Hypothalamus (tissue), 51 donors: ENCODE measurements at regions not wholly inside any gene's neighbourhood (a gene's known extent, or its start where the extent isn't known, plus 50 kb on each side); places are given as distances from the start of the nearest gene placed in this dataset.

Experiments used
- DNase-seq, 51 donors: peaks; one replicate each; lab custom pipeline; 2025; lab: John Stamatoyannopoulos, UW

DNA sequence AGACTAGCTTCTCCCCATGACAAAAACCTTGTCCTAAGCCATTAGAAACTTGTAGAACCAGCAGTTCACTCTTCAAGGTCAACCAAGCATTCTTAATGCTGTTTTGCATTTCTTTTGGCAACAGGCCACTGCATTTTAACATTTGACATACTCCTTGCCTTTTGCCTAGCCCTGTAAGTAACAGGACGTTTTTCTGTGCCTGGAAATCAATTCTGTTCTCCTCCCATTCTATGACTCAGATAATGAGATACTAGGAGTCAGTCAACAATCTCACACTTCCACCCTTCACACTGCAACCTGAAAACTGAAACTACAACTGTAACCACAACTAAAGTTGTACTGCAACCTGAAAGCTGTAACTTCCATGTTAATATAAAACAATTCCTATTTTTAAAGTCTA, 268.7 kb downstream of the MZT1 start:
- DNase-seq = no peak

DNA sequence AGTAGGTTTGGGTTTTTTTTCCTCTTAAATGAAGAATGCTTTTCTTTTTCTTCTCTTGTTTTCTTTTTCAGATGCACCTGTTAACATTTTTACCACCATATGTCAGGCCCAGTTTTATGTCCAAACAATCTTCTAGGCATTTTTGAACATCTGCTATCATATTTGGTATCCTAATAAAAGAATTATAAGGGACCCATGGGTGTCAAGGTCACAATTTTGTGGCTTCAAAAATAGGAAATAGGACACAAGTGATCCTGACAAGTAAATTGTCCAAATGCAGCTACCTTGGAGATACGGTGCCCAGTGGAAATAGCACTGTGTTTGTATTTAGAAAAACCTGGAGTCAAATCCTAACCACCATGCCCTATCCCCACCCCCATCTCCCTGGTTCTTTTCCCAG, 270.3 kb downstream of the MZT1 start:
- DNase-seq = no peak

DNA sequence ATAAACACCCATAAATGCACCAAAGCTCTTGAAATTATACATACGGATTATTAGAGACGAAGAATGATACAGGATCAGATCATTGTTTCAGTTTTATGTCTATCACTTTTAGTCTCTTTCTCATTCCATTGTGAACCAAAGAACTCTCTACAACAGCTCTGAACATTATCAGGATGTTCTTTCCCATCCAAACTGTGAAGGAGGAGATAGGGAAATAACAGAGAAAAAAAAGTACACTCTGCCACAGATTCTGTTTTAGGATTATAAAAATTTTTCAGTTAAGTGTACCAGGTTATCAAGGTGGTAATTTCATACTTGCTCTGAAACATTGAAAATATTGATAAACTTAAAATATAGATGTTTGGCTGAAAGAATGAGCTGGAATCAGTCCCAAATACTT, 270.9 kb downstream of the MZT1 start:
- DNase-seq = no peak

DNA sequence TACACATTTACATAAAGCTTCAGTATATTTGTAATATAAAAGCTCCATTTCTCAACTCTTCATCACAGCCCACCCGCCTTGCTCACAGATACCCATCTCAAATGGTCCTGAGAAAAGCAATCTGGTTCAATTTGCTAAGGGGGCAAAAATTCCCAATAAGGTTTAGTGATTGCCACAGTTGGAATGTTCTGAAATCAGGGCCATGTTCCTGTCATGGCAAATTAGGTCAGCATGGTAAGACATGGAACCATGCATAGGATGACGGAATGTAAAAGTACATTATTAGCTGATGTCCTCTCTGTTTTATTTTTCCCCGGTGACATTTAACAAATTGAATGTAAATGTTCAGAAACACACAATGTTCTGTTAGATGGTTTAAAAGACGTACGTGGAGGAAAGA, 274.3 kb downstream of the MZT1 start:
- DNase-seq = no peak

DNA sequence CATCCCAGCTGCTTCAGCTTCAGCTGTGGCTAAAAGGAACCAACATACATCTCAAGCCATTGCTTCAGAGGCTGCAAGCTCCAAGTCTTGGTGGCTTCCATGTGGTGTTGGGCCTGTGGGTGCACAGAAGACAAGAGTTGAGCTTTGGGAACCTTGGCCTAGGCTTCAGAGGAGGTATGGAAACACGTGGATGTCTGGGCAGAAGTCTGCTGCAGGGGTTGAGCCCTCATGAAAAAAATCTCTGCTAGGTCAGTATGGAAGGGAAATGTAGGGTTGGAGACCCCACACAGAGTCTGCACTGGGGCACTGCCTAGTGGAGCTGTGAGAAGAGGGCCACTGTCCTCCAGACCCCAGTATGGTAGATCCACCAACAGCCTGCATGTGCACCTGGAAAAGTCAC, 279.3 kb downstream of the MZT1 start:
- DNase-seq = no peak

DNA sequence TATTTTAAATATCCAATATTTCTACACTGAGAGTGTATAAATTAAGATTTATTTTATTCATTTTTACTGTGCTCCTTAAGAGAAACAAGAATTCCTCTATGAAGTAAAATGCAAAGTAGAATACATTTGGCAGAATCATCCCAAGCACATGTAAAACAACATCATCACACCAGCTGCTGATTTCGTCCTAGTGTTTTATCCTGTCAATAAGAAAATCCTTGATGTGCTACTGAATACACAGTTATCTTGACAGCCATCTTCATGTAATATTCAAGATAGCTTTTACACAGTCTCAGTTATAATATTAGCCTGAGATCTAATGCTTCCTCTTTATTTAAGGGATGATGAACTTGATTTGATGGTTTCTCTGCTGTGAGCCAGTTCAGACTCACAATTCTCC, 282.4 kb downstream of the MZT1 start:
- no peak for DNase-seq

DNA sequence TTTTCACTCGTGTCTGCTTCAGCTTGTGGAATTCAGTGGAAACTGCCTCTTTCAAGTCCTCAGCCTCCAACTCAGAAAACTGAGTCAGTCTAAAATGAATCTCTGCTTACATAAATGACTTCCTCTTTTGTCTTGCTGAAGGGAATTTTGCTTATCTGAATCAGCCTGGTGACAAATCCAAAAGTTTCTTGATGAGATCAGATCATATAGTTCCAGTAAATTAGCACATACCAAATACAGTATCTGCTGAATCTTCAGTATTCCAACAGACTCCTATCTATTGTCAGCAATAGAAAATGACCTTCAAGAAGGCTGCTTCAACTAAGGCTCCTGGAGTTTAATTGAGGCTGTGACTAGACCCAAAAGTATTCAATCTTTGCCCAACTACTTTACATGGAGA, 290.0 kb downstream of the MZT1 start:
- no peak for DNase-seq

DNA sequence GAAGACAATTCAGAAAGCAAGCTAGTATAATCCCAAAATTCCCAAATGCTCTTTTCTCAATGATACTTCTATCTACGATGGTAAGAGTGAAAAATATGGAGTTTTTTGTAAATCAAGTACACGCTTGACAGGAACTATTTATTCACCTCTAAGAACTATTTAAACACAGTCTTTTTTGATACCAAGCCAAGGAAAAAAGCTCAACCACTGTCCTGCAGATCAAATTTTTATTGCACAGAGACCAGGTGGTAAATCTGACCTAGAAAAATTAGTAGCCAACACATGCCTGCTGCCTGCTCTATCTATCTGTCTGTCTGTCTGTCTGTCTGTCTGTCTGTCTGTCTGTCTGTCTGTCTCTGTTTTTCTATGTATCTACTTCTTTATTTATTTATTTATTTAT, 292.2 kb downstream of the MZT1 start:
- DNase-seq = no peak

DNA sequence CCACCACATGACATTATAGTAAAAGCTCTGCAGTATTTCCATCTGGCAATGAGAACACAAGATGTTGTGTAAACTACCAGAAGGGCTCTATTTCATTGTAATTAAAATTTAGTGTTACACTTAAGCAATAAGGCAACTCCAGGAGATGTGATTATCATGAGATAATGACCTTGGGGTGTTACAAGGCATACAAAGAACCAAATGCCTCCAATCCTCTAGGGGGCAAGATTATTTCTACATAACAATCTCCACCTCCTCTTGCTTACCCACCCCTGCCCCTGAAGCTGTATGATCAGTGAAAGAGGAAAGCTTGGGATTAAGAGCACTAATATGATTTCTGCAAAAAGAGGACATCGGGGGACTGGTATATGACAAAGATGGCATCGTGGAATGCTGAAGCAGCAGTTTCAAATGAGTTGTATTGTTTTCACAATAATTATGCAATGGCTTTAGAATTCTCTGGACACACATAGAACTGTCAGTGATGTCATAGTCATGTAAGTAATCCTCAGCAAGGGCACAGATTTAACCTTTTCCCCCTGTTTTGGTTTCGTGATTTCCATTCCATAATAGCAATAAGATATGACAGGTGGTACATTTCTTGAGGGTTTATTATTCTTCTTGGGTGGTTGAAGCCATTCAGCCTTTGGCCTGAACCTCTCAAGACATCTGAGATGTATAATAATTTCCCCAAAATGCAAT, 295.3 kb downstream of the MZT1 start:
- DNase-seq = no peak

DNA sequence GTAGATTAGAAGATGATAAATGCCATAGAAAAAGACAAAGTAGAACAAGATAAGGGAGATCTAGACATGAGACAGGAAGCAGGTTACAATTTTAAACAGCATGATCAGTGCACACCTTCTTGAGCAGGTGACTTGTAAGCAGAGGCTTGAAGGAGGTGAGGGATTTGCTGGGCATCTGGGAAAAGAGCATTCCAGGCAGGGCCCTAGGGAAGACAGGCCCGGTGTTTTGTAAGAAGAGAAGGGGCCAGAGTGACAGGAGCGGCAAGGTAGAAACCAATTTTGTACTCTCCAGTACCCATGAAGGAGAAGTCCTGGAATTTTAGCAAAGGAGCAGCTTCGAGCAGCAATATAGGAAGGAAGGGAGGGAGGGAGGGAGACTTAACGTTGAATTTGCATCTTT, 296.5 kb downstream of the MZT1 start:
- no peak for DNase-seq

DNA sequence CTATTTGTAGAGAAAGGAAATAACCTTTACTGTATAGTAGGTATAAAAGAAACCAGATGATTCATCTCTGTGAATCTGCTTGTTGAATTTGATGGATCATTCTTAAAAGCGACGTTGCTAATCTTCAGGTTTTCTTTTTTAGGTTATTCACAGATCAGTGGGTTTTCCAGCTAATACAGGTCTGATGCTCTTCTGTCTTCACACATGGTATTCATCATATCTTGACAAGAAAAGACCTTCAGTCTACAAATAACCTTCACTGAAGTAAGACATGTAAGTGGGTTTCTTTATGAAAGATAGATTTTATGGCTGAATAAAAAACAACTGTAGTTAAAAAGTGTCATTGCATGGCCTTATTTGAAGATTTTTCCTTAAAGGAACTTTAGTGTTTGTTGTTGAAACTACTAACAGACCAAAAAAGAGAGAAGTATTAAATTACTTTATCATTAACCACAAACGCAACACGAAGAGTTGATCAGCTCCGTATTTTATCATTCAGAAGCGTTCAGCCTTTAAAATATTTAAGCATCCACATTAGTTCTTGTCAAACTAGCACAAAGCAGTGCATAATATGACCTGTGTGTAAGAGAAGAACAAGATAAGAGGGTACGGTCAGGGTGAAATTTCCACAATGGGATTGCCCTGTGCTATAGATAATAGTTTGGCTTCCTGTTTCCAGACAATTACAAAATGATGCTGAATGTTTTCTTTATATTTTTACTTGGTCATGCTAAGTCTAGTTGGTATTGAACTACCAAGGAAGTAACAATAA, 299.5 kb downstream of the MZT1 start:
- no peak for DNase-seq

DNA sequence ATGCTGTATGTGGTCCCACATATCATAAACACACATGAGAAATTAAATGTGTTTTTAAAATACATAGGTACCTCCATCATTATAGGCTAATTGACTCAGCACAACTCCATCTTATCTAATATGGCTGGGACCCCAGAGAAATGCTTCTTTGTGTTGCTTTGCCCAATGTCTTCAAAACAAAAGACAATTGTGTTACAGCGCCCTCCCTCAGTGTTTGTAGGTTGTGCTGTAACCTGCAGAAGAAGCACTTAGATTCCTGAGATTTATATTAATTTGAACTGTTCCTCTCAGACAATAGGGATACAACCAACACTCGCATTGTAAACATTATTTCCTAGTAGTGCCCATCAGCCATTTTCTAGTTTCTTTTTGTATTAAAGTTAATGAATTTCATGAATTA, 303.4 kb downstream of the MZT1 start:
- no peak for DNase-seq

DNA sequence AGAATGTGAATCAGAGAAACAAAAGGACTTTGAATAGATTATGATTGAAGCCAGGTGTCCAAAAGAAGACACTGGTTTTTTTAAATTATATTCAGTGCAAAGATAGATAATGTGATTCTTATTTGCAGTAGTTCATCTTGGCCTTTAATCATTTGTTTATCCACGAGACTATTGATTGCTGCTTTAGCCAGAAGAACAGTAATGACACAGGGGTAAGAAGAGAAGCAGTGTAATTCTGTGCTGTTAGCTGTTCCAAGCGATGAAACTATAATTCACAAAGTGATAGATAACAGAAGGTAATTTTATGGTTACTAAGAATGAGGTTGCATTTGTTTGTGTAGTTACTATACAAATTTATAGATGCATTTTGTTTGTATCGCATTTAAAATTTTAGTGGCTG, 311.6 kb downstream of the MZT1 start:
- no peak for DNase-seq

DNA sequence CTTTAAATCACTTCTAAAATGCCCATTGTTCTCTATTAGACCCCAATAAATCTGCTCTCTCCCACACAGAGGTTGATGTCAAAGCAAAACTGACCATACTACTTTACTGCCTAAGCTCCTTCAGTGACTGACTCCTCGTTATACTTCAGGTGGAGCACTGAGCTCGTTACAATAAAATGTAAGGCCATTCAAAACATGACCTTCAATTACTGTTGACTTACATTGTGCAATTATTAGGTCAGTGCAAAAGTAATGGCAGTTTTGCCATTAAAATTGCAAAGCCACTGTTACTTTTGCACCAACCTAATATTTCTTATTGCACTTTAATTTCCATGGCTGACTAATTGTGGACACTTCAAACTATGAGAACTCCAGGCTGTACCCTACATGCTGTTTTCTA, 314.9 kb downstream of the MZT1 start:
- no peak for DNase-seq

DNA sequence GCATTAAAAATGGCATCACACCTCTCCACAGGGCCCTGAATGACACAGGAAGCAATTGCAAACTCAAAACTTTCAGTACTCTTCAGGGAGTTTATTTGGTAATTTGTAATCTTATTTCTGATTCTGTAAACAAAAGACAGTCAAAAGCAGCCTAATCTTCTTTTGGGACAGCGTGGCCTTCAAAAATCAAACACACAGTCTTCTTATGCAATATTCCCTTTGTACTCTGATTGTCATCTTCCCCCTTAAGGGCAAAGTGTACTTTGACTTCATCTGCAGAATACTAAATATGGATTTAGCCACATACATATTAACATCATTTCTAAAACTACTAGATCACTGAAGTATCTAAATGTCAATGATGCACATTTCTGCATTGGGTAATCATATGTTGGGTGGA, 322.0 kb downstream of the MZT1 start:
- DNase-seq = no peak

DNA sequence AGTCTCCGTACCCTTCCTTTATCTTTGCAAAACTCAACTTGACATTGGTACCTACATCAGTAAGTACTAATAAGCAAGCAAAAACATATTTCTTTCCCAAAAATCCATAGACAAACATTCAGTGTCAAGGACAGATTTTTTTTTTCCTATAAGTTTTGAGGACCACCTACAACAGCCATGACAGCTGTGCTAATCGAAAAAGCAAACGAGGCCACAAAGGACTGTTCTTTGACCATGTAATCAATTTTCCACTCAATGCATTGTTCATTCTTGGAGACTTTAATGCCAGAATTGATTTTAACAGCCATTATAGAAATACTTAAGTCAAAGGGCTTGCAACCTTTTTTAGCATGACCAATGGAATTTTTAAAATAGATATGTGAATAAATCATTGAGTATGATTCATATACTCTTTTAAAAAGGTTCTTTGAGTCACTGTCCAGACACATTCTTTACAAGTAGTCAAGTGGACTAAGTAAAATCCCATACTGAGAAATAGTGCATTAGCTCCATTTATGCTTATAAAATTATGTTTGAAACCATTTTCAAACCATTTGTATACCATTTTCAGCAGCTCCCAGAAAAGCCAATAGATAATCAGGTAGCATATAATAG, 323.9 kb downstream of the MZT1 start:
- DNase-seq = no peak

DNA sequence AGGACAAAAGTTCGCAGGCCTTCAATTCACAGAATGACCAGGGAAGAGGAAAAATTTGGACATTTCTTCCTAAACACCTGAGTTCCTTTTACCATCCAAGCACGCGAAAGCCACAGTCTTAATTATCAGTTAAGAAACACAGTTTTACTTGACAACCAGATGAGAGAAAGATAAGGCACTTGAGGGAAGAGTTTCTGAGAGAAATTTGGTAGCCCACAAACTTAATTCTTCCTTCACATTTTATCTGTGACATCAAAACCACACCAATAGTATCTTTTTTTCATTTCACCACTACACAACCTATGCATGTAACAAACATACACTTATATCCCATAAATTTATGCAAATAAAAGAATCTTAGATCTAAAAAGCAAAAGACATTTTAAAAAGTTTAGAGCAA, 326.6 kb downstream of the MZT1 start:
- no peak for DNase-seq

DNA sequence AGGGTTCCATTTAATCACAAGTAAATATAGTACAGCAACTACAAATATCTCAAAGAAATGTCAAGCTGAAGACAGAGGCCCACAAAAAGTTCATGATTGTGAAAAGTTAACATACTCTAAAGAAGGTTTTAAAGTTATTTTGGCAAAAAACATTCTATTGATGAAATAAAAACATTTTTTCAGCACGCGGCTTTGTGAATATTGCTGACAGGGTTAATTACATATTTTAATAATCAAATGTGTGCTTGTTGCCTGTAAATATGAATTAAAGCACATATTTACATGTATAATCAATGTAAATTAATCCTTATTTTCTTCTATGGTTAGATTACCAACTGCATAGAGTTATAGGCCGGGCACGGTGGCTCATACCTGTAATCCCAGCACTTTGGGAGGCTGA, 328.1 kb downstream of the MZT1 start:
- DNase-seq = no peak

DNA sequence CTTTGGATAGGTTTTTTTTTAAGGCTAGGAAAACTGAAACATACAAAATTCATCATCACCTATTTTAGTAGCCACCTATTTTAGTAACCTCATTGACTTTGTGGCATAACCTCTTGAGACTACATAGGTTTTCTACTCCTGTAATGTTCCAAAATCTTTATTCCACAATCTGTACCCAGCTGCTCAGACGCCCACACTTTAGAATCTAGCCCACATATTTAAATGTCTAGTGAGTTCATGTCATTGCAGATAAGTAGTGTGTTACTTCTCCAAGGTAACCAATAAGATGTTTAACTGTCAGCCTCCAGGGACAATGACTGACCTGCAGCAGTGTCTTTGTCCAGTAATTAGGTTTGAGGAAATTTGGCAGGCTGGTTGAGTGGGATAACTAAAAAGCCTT, 330.2 kb downstream of the MZT1 start:
- DNase-seq = no peak

DNA sequence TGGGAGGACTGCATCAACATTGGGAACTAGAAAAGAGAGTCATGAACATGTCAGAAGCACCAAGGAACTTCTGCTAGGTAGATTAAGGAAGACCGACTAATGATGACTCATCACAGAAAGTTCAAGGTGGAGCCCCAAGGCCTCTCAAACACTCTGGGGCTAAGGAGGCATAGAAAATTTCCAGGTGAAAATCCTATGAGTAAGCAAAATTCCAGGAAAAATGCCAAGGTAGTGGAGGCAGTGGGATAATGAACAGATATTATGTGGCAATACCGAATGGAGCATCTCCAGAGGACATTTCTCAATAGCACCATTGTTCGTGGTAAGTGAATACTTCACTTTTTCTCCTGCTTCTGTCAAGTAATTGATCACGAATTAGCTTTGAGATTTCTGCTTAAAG, 336.5 kb downstream of the MZT1 start:
- no peak for DNase-seq

DNA sequence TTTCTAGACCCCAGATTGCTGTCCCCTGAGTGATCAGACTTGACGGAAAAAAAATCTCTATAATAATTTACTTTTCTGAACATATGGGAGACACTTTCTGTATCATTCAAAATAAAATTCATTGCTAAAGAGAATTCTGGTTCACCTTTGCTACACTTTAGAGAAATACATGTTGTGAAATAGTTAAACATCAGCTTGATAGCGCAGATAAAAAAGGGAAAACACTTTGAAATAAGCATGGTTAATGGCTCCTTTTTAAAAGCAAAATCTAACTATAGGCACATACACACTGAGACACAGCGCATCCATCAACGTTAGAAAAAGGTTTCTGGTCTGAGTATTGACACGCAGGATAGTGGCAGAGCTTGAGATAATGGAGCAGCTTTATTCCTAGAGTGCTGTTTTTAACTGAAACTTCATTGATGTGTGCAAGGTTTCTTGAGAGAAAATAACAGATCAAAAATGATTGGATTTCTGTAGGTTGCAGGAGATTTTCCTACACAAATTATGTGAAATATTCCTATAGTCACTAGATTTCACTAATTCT, 341.2 kb downstream of the MZT1 start:
- no peak for DNase-seq

DNA sequence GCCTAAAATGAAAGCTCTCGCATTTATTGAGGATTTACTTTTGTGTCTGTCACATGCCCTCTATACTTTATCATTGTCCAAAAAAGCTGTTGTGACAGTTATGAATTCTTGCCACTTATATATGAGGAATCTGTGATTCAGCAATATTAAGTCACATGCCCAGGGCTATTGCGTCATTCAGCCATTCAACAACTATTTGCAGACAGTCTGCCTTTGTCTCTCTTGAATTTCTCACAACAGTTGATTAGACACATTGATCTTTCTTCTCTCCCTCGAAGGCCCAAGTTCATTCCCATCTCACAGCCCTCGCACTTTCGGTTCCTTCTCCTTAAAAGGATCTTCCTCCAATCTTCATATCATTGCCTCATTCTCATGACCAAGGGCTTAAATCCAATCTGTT, 342.6 kb downstream of the MZT1 start:
- DNase-seq = no peak
